Uterus (tissue), 2 donors: ENCODE measurements at regions not wholly inside any gene's neighbourhood (a gene's known extent, or its start where the extent isn't known, plus 50 kb on each side); places are given as distances from the start of the nearest gene placed in this dataset.

Experiments used
- CTCF ChIP-seq, 4 experiments: fragments of 200-600 bp in 2 of 4; fragments of 450-650 bp in 2 of 4; sonication (generic) in 2 of 4; IDR thresholded peaks; one replicate each; pipeline ENCODE4 v1.5.1; 2016 to 2019; ENCODE audit warnings: antibody characterized with exemption in 4 of 4, mild to moderate bottlenecking in 2 of 4, moderate library complexity in 1 of 4
- POLR2A ChIP-seq, 2 donors: fragments of 450-650 bp; IDR thresholded peaks; one replicate each; pipeline ENCODE4 v1.6.1; 2016; ENCODE audit warnings: antibody characterized with exemption in 2 of 2, mild to moderate bottlenecking in 1 of 2, moderate library complexity in 1 of 2

- no peak for TF ChIP-seq POLR2A (IDR thresholded peaks at IDR 0.05)
- no peak for TF ChIP-seq CTCF (IDR thresholded peaks at IDR 0.05)
These were observed 96.9 kb upstream of the RTL6 start for GRCh38 chr22:44594951-44595350.
